Right lobe of liver (tissue), 6 donors: ENCODE measurements at regions not wholly inside any gene's neighbourhood (a gene's known extent, or its start where the extent isn't known, plus 50 kb on each side); places are given as distances from the start of the nearest gene placed in this dataset.
"Not testable (repeated sequence)": the region's sequence is repeated elsewhere in the genome, so short reads cannot be mapped to it uniquely, and the experiment has no call there.

ENCODE experiments used
- ATAC-seq, 4 donors: fragments of 200-7000 bp; cut with Tn5 transposase; one replicate each; pipeline ENCODE4 v1.9.1; 2020; ENCODE audit warnings: mild to moderate bottlenecking in 4 of 4, moderate library complexity in 4 of 4
- DNase-seq, 3 donors: peaks; one replicate each; pipeline ENCODE4 v3.0.0-alpha.2; 2020
- H3K27ac ChIP-seq, 3 donors: fragments of 200-600 bp; one replicate each; pipeline ENCODE4 v1.8.0; 2022
- H3K27me3 ChIP-seq, 2 donors: fragments of 200-600 bp; one replicate each; pipeline ENCODE4 v1.8.0; 2022
- H3K36me3 ChIP-seq, 4 donors: fragments of 200-600 bp; sonication (generic) in 1 of 4; one replicate each; pipeline versions ENCODE4 v1.5.1 to v1.8.0; 2017 to 2022; ENCODE audit warnings: control low read depth in 1 of 4
- H3K4me1 ChIP-seq, 4 donors: fragments of 200-600 bp; sonication (generic) in 1 of 4; one replicate each; pipeline versions ENCODE4 v1.5.1 to v1.8.0; 2017 to 2022; ENCODE audit warnings: control low read depth in 1 of 4
- H3K4me3 ChIP-seq, 3 donors: fragments of 200-600 bp; one replicate each; pipeline ENCODE4 v1.8.0; 2022
- H3K9me3 ChIP-seq, 4 donors: fragments of 200-600 bp; sonication (generic) in 1 of 4; one replicate each; pipeline versions ENCODE4 v1.5.1 to v1.8.0; 2017 to 2022; ENCODE audit warnings: control low read depth in 1 of 4
- CTCF ChIP-seq, 4 donors: fragments of 200-600 bp in 3 of 4; fragments of 450-650 bp in 1 of 4; IDR thresholded peaks; one replicate each; pipeline versions ENCODE4 v1.5.1 to v1.8.0; 2016 to 2022; ENCODE audit warnings: antibody characterized with exemption in 4 of 4, mild to moderate bottlenecking in 2 of 4
- POLR2A ChIP-seq: fragments of 450-650 bp; IDR thresholded peaks from one replicate; pipeline ENCODE4 v1.6.1; 2017; ENCODE audit warnings: antibody characterized with exemption, mild to moderate bottlenecking
- WGBS: methylation state at CpG from one replicate; pipeline ENCODE4 v1.1.6; 2018; ENCODE audit warnings: low coverage, low lambda C conversion rate; ENCODE audit not compliant: insufficient coverage; ENCODE audit errors: missing lambda C conversion rate; 5-methylcytosine and 5-hydroxymethylcytosine counted together
- intact Hi-C, 2 donors: fragments of 100-400 bp; cut with DNase I; formaldehyde crosslinking; loops; one replicate each; pipeline versions ENCODE4 v1.11.2 to v1.14.1; 2022
- donor health status: DM: no; HTN: yes; CAD: no.
- donor health status: DM: no; HTN: no; CAD: no.
- donor health status: DM: no; HTN: no; CAD: no.
- donor health status: DM: no; HTN: yes; CAD: no.
- donor health status: DM: no; HTN: yes; CAD: no.

- no CpG with 5 or more reads among the region's 1 CpG for WGBS
- TF ChIP-seq POLR2A (no peak), CTCF (IDR thresholded peaks at IDR 0.05) (no peak)
- no peak for ATAC-seq
- no peak overlapping the region for H3K4me3 ChIP-seq
- H3K9me3 ChIP-seq, result no peaks in the 10 kb centered on the region
- no peaks in the 10 kb centered on the region for H3K36me3 ChIP-seq
- H3K27ac ChIP-seq, result no peak overlapping the region
- DNase-seq, result no peak
- intact Hi-C loops, result no loop called here
- H3K27me3 ChIP-seq, result no peaks in the 10 kb centered on the region
- H3K4me1 ChIP-seq, result peaks cover 0 to 29% (median 14%) of the 10 kb centered on the region in 4 donors
These were observed 358.4 kb upstream of the RPS23 start for GRCh38 chr5:82636591-82636990.

GRCh38 chr5:82635561-82636288 lies 357.6 kb upstream of the RPS23 start:
- ATAC-seq, result peak; percentile 95 to 98 (median 96)
- H3K4me1 ChIP-seq, result peaks cover 0 to 23% (median 10%) of the 10 kb centered on the region in 4 donors
- TF ChIP-seq POLR2A, result no peak
- no peak for TF ChIP-seq CTCF (IDR thresholded peaks at IDR 0.05)
- H3K27ac ChIP-seq, result peak overlapping the region in 2 of 3 donors; percentile 57 to 78
- no peak for DNase-seq
- intact Hi-C loops, result no loop called here
- WGBS, result 34% methylated on average over 4 of the region's 4 CpGs
- no peaks in the 10 kb centered on the region for H3K27me3 ChIP-seq
- no peak overlapping the region for H3K4me3 ChIP-seq
- no peaks in the 10 kb centered on the region for H3K36me3 ChIP-seq
- H3K9me3 ChIP-seq, result no peaks in the 10 kb centered on the region

GRCh38 chr5:82628364-82628910 lies 350.3 kb upstream of the RPS23 start:
- Histone ChIP-seq H3K9me3 (no peaks in the 10 kb centered on the region), H3K4me3 (no peak overlapping the region), H3K27me3 (no peaks in the 10 kb centered on the region), H3K27ac (no peak overlapping the region), H3K36me3 (no peaks in the 10 kb centered on the region), H3K4me1 (peaks cover 0 to 26% (median 9%) of the 10 kb centered on the region in 4 donors)
- no peak for ATAC-seq
- TF ChIP-seq CTCF (IDR thresholded peaks at IDR 0.05), result no peak
- TF ChIP-seq POLR2A, result no peak
- intact Hi-C loops, result no loop called here
- 40% methylated on average over 1 of the region's 1 CpG for WGBS
- no peak for DNase-seq

GRCh38 chr5:82626905-82627591 lies 348.9 kb upstream of the RPS23 start:
- ATAC-seq, H3K27ac ChIP-seq, H3K36me3 ChIP-seq, H3K9me3 ChIP-seq, intact Hi-C loops, H3K27me3 ChIP-seq, DNase-seq, H3K4me3 ChIP-seq: not testable (repeated sequence)
- 88% methylated on average over 1 of the region's 4 CpGs for WGBS
- H3K4me1 ChIP-seq, result peaks cover 0 to 38% (median 15%) of the 10 kb centered on the region in 4 donors

- H3K27me3 ChIP-seq, ATAC-seq, H3K27ac ChIP-seq, intact Hi-C loops, DNase-seq, H3K4me3 ChIP-seq, H3K9me3 ChIP-seq, H3K36me3 ChIP-seq: not testable (repeated sequence)
- H3K4me1 ChIP-seq, result peaks cover 0 to 38% (median 15%) of the 10 kb centered on the region in 4 donors
- WGBS, result 32% methylated on average over 1 of the region's 1 CpG
These were observed 347.9 kb upstream of the RPS23 start for GRCh38 chr5:82626012-82626411.
